ENCODE measurements at regions not wholly inside any gene's neighbourhood (a gene's known extent, or its start where the extent isn't known, plus 50 kb on each side); places are given as distances from the start of the nearest gene placed in this dataset.

DNA sequence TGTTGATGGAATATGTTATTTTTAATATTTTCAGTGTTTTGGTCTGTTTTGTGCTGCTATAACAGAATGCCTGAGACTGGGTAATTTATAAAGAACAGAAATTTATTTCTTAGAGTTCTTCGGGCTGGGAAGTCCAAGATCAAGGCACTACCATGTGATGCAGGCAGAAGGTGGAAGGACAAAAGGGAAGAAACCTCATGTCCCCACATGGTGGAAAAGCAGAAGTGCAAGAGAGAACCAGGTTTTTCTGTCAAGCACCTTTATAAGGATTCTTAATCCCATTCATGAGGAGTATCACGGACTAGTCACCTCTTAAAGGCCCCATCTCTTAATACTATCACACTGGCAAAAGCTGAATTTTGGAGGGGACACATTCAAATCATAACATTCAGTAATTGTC, 57.9 kb upstream of the EPHB3 start:
- no peak overlapping the region for H3K4me3 ChIP-seq (ENCODE audit: low read depth, low read length)
- DNase-seq (ENCODE audit: low read depth), result no peak
- TF ChIP-seq CTCF (conservative IDR thresholded peaks at IDR 0.05; ENCODE audit: low read depth, low read length), result no peak

DNA sequence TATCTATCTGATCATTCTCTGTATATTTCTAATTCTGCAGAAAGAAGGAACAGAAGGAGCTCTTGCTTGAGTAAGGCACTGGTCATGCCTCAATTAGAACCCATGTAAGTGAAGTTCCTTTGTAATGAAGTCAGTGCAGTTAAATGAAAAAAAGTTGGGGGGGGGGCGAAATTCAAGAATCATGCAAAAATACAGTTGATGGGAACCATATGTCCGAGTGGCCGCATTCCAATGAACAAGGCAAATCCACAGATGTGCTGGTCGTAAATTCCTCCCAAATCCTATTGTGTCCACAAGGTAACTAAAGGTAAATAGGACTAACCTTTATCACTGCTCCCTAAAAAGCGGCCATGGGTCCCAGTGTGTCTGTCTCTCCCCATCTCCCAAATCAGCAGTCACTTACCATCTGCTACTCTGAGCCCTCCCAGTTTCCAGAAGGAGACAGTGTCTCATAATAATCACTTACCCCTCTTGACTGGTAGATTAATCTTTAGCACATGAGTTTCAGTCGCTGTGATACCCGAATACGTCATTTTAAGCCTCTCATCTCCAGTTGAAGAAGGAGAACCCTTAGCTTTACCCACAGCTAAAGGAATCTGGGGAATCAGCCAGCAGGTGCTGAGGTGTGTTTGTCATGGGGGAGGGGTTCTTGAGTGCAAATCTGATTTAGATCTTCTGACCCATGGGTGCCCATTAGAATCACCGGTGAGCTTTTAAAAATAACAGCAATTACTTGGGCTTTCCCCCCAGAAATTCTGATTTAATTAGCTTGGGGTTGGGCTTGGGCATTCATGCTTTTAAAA, 56.3 kb upstream of the EPHB3 start:
- TF ChIP-seq CTCF (conservative IDR thresholded peaks at IDR 0.05; ENCODE audit: low read depth, low read length), result no peak
- no peak for DNase-seq (ENCODE audit: low read depth)
- H3K4me3 ChIP-seq (ENCODE audit: low read depth, low read length), result no peak overlapping the region

GRCh38 chr3:184506561-184506991, 55.0 kb upstream of the EPHB3 start:
- no peak overlapping the region for H3K4me3 ChIP-seq (ENCODE audit: low read depth, low read length)
- DNase-seq (ENCODE audit: low read depth), result no peak
- TF ChIP-seq CTCF (conservative IDR thresholded peaks at IDR 0.05; ENCODE audit: low read depth, low read length), result no peak

DNA sequence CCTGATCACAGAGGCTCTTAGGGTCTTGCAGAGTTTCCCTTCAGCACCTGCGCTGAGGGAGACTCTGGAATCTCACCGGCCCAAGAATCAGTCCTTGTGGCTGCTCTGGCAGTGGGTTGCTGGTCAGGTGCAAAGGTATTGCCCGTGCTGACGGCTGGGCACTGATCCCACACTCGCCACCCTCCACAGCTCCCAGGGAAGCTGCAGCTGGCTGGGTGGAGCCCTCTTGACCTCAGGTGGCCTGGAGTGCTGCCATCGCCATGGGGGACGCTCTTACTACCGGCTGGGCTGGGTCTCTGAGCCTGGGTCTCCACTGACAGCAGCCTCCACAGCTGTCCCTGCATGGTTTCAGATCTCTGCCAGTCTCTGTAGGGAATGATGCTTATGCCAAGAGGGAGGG, 52.6 kb upstream of the EPHB3 start:
- no peak for DNase-seq (ENCODE audit: low read depth)
- H3K4me3 ChIP-seq (ENCODE audit: low read depth, low read length), result no peak overlapping the region
- TF ChIP-seq CTCF (conservative IDR thresholded peaks at IDR 0.05; ENCODE audit: low read depth, low read length), result no peak

DNA sequence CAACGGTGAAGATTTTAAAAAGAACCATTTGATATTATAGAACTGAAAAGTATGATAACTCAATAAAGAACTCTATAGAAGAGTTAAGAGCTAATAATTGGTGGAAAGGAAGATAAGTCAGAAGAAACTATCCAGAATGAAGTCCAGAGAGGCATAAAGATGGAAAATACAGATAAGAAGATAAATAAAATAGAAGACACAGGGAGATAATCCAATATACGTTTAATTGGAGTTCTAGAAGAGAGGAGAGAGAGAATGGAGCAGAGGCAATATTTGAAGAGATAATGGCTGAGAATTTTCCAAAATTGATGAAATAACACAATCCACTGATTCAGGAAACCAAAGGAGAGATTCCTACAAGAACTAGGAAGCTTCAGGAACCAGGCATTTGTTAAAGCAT, 49.8 kb upstream of the EPHB3 start:
- no peak for TF ChIP-seq CTCF (conservative IDR thresholded peaks at IDR 0.05; ENCODE audit: low read depth, low read length)
- DNase-seq (ENCODE audit: low read depth), result no peak

More for the DNA sequence above, 49.8 kb upstream of the EPHB3 start:
- H3K4me3 ChIP-seq (ENCODE audit: low read depth, low read length), result no peak overlapping the region

Data from epithelial cell of proximal tubule (primary cell).